Neural cell (in vitro differentiated cells): ENCODE measurements at regions not wholly inside any gene's neighbourhood (a gene's known extent, or its start where the extent isn't known, plus 50 kb on each side); places are given as distances from the start of the nearest gene placed in this dataset.

ENCODE experiments used
- H2AFZ ChIP-seq: fragments of 200-600, 300-800 bp; sonication (generic), shearing (Covaris generic); 2 replicates; pipeline ENCODE4 v1.6.0; 2014; ENCODE audit warnings: low read depth, mild to moderate bottlenecking, antibody characterized with exemption, low read length, moderate library complexity
- H3F3A ChIP-seq: fragments of 200-600 bp; shearing (Covaris generic); 2 replicates; pipeline ENCODE4 v1.6.1; 2016; ENCODE audit warnings: mild to moderate bottlenecking, moderate library complexity, mixed read lengths, antibody characterized with exemption, low read length; ENCODE audit not compliant: insufficient read depth, poor library complexity, severe bottlenecking
- H3K27ac ChIP-seq: fragments of 200-600, 300-800 bp; sonication (generic), shearing (Covaris generic); 2 replicates; pipeline ENCODE4 v1.5.1; 2014; ENCODE audit warnings: mild to moderate bottlenecking, low read length, moderate library complexity
- H3K27me3 ChIP-seq: fragments of 300-800, 200-600 bp; sonication (generic), shearing (Covaris generic); 2 replicates; pipeline ENCODE4 v1.6.0; 2014; ENCODE audit warnings: mild to moderate bottlenecking, low read depth, low read length, moderate library complexity; ENCODE audit not compliant: insufficient read depth
- H3K36me3 ChIP-seq: fragments of 300-800, 200-600 bp; sonication (generic), shearing (Covaris generic); 2 replicates; pipeline ENCODE4 v1.5.1; 2014; ENCODE audit warnings: mild to moderate bottlenecking, antibody characterized with exemption, low read length, moderate library complexity; ENCODE audit not compliant: insufficient read depth
- H3K4me2 ChIP-seq: fragments of 300-800, 200-600 bp; sonication (generic), shearing (Covaris generic); 2 replicates; pipeline ENCODE4 v1.6.0; 2014; ENCODE audit warnings: mild to moderate bottlenecking, low read length
- H3K4me3 ChIP-seq: fragments of 300-800, 200-600 bp; sonication (generic), shearing (Covaris generic); 2 replicates; pipeline ENCODE4 v1.5.1; 2014; ENCODE audit warnings: mild to moderate bottlenecking, low read length, moderate library complexity
- H3K79me2 ChIP-seq: fragments of 200-600 bp; shearing (Covaris generic); replicated peaks from 2 replicates; pipeline ENCODE4 v1.6.0; 2014; ENCODE audit warnings: mild to moderate bottlenecking, low read length, moderate library complexity; ENCODE audit not compliant: insufficient read depth
- H3K9ac ChIP-seq: fragments of 300-800, 200-600 bp; sonication (generic), shearing (Covaris generic); 2 replicates; pipeline ENCODE4 v1.6.1; 2016; ENCODE audit warnings: mild to moderate bottlenecking, low read length, mixed read lengths
- H3K9me2 ChIP-seq: fragments of 200-600 bp; shearing (Covaris generic); 2 replicates; pipeline ENCODE4 v1.6.1; 2016; ENCODE audit warnings: mild to moderate bottlenecking, low read length, mixed read lengths; ENCODE audit not compliant: insufficient read depth
- H3K9me3 ChIP-seq: fragments of 200-600, 300-800 bp; sonication (generic), shearing (Covaris generic); 2 replicates; pipeline ENCODE4 v1.6.1; 2016; ENCODE audit warnings: mild to moderate bottlenecking, mixed run types, low read length, moderate library complexity, mixed read lengths
- H4K20me1 ChIP-seq: fragments of 200-600 bp; shearing (Covaris generic); 2 replicates; pipeline ENCODE4 v1.6.1; 2016; ENCODE audit warnings: mild to moderate bottlenecking, mixed run types; ENCODE audit not compliant: insufficient read depth
- CTCF ChIP-seq: fragments of 450-650 bp; IDR thresholded peaks from 2 replicates; pipeline ENCODE4 v1.5.1; 2014; ENCODE audit warnings: antibody characterized with exemption, mild to moderate bottlenecking, moderate library complexity; ENCODE audit not compliant: poor library complexity, severe bottlenecking
- EP300 ChIP-seq: fragments of 450-650 bp; conservative IDR thresholded peaks from 2 replicates; pipeline ENCODE4 v1.6.1; 2014; ENCODE audit warnings: antibody characterized with exemption, mild to moderate bottlenecking, moderate library complexity; ENCODE audit not compliant: poor library complexity, severe bottlenecking
- EZH2 ChIP-seq: fragments of 200-600, 300-800 bp; shearing (Covaris generic), sonication (generic); IDR thresholded peaks from 2 replicates; pipeline ENCODE4 v1.6.1; 2014; ENCODE audit warnings: antibody characterized with exemption, low read length, borderline replicate concordance, mild to moderate bottlenecking; ENCODE audit not compliant: insufficient read depth, poor library complexity, severe bottlenecking
- MXI1 ChIP-seq: fragments of 450-650 bp; conservative IDR thresholded peaks from 2 replicates; pipeline ENCODE4 v1.6.1; 2014; ENCODE audit warnings: antibody characterized with exemption, mild to moderate bottlenecking; ENCODE audit not compliant: poor library complexity, severe bottlenecking
- POLR2AphosphoS5 ChIP-seq: IDR thresholded peaks from 2 replicates; pipeline ENCODE4 v1.6.1; 2012
- RAD21 ChIP-seq: fragments of 450-650 bp; conservative IDR thresholded peaks from 2 replicates; pipeline ENCODE4 v1.6.1; 2014; ENCODE audit warnings: antibody characterized with exemption, mild to moderate bottlenecking, moderate library complexity
- SMC3 ChIP-seq: fragments of 450-650 bp; conservative IDR thresholded peaks from 2 replicates; pipeline ENCODE4 v1.6.1; 2014; ENCODE audit warnings: antibody characterized with exemption, mild to moderate bottlenecking, moderate library complexity; ENCODE audit not compliant: poor library complexity
- TAF1 ChIP-seq: IDR thresholded peaks from 2 replicates; pipeline ENCODE4 v1.6.1; 2012; ENCODE audit warnings: low read depth
- TF ChIP-seq, protein P1 (sequence below): IDR thresholded peaks from 2 replicates; pipeline ENCODE4 v1.6.1; 2012; ENCODE audit warnings: borderline replicate concordance

GRCh38 chrX:43552703-43553102 is 103.4 kb upstream of the MAOA start:
- no peaks in the 10 kb centered on the region for H3K27me3 ChIP-seq
- H3K9me3 ChIP-seq = no peaks in the 10 kb centered on the region
- no peak for TF ChIP-seq POLR2AphosphoS5
- TF ChIP-seq EP300 = no peak
- TF ChIP-seq, protein P1, sequence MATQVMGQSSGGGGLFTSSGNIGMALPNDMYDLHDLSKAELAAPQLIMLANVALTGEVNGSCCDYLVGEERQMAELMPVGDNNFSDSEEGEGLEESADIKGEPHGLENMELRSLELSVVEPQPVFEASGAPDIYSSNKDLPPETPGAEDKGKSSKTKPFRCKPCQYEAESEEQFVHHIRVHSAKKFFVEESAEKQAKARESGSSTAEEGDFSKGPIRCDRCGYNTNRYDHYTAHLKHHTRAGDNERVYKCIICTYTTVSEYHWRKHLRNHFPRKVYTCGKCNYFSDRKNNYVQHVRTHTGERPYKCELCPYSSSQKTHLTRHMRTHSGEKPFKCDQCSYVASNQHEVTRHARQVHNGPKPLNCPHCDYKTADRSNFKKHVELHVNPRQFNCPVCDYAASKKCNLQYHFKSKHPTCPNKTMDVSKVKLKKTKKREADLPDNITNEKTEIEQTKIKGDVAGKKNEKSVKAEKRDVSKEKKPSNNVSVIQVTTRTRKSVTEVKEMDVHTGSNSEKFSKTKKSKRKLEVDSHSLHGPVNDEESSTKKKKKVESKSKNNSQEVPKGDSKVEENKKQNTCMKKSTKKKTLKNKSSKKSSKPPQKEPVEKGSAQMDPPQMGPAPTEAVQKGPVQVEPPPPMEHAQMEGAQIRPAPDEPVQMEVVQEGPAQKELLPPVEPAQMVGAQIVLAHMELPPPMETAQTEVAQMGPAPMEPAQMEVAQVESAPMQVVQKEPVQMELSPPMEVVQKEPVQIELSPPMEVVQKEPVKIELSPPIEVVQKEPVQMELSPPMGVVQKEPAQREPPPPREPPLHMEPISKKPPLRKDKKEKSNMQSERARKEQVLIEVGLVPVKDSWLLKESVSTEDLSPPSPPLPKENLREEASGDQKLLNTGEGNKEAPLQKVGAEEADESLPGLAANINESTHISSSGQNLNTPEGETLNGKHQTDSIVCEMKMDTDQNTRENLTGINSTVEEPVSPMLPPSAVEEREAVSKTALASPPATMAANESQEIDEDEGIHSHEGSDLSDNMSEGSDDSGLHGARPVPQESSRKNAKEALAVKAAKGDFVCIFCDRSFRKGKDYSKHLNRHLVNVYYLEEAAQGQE = no peak
- no peak for TF ChIP-seq CTCF
- no peak for TF ChIP-seq EZH2
- TF ChIP-seq SMC3 = no peak
- no peak for TF ChIP-seq TAF1
- TF ChIP-seq MXI1 = no peak
- TF ChIP-seq RAD21 = no peak
- no peaks in the 10 kb centered on the region for H4K20me1 ChIP-seq
- no peaks in the 10 kb centered on the region for H3F3A ChIP-seq
- H2AFZ ChIP-seq = no peak overlapping the region
- H3K4me3 ChIP-seq = no peak overlapping the region
- H3K9me2 ChIP-seq = no peaks in the 10 kb centered on the region
- no peak overlapping the region for H3K9ac ChIP-seq
- no peak overlapping the region for H3K27ac ChIP-seq
- H3K79me2 ChIP-seq = no peaks in the 10 kb centered on the region
- no peaks in the 10 kb centered on the region for H3K36me3 ChIP-seq
- no peak overlapping the region for H3K4me2 ChIP-seq

GRCh38 chrX:43553257-43553656 is 102.8 kb upstream of the MAOA start:
- Histone ChIP-seq H3K9me3 (no peaks in the 10 kb centered on the region), H3K9ac (no peak overlapping the region)
- no peak for TF ChIP-seq TAF1
- no peak for TF ChIP-seq EP300
- no peak for TF ChIP-seq POLR2AphosphoS5
- TF ChIP-seq RAD21 = no peak
- no peak for TF ChIP-seq EZH2
- TF ChIP-seq, protein P1 = no peak
- TF ChIP-seq CTCF = no peak

More at GRCh38 chrX:43553257-43553656, 102.8 kb upstream of the MAOA start:
- Histone ChIP-seq H3K36me3 (no peaks in the 10 kb centered on the region), H3K27ac (no peak overlapping the region), H3K4me2 (no peak overlapping the region), H3F3A (no peaks in the 10 kb centered on the region), H2AFZ (no peak overlapping the region), H3K27me3 (no peaks in the 10 kb centered on the region), H3K4me3 (no peak overlapping the region), H3K9me2 (no peaks in the 10 kb centered on the region), H4K20me1 (no peaks in the 10 kb centered on the region), H3K79me2 (no peaks in the 10 kb centered on the region)
